ENCODE measurements at regions not wholly inside any gene's neighbourhood (a gene's known extent, or its start where the extent isn't known, plus 50 kb on each side); places are given as distances from the start of the nearest gene placed in this dataset.

DNA sequence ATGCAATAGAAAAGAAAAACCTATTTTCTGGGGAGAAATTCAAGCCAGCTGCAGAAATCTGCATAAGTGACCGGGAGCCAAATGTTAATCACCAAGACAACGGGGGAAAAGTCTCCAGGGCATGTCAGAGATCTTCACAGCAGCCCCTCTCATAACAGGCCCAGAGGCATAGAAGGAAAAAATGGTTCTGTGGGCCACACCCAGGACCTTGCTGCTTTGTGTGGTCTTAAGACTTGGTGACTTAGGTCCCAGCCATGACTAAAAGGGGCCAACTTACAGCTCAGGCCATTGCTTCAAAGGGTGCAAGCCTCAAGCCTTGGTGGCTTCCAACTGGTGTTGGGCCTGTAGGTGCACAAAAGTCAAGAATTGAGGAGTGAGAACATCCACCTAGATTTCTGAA lies 2847.6 kb upstream of the PCDH20 start:
- H3K9me3 Mint-ChIP-seq (ENCODE audit: low read depth), result peaks cover 22% of the 10 kb centered on the region
- no peak overlapping the region for H3K4me3 Mint-ChIP-seq (ENCODE audit: unreplicated experiment)
- no peak for DNase-seq (ENCODE audit: low spot score)
- no peaks in the 10 kb centered on the region for H3K27me3 Mint-ChIP-seq (ENCODE audit: low read depth)
- no peaks in the 10 kb centered on the region for H3K4me1 Mint-ChIP-seq (ENCODE audit: low read depth)
- H3K27ac Mint-ChIP-seq (ENCODE audit: unreplicated experiment), result no peak overlapping the region
- TF ChIP-seq, protein P1, sequence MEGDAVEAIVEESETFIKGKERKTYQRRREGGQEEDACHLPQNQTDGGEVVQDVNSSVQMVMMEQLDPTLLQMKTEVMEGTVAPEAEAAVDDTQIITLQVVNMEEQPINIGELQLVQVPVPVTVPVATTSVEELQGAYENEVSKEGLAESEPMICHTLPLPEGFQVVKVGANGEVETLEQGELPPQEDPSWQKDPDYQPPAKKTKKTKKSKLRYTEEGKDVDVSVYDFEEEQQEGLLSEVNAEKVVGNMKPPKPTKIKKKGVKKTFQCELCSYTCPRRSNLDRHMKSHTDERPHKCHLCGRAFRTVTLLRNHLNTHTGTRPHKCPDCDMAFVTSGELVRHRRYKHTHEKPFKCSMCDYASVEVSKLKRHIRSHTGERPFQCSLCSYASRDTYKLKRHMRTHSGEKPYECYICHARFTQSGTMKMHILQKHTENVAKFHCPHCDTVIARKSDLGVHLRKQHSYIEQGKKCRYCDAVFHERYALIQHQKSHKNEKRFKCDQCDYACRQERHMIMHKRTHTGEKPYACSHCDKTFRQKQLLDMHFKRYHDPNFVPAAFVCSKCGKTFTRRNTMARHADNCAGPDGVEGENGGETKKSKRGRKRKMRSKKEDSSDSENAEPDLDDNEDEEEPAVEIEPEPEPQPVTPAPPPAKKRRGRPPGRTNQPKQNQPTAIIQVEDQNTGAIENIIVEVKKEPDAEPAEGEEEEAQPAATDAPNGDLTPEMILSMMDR (IDR thresholded peaks at IDR 0.05), result no peak
- peaks cover 5% of the 10 kb centered on the region for H3K36me3 Mint-ChIP-seq (ENCODE audit: low read depth)

DNA sequence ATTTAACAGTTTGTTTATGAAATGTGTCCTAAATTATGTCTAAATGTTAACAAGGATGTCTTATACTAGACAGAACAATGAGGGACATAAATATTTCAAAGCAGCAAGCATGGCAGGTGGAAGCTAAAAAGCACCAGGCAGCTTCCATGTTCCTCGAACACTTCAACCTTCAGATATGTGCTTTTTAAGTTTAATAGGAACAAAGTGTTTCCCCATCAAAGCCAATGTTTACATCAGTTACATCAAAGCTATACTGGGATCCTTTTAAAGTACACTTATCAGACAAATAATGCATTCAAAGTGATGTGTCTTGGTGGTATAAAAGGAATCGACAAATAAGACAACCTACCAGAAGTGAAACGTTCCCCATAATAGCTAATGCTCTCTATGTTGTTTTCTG lies 2841.1 kb upstream of the PCDH20 start:
- Mint-ChIP-seq H3K27ac (ENCODE audit: unreplicated experiment) (no peak overlapping the region), H3K36me3 (ENCODE audit: low read depth) (no peaks in the 10 kb centered on the region), H3K9me3 (ENCODE audit: low read depth) (peaks cover 3% of the 10 kb centered on the region), H3K27me3 (ENCODE audit: low read depth) (no peaks in the 10 kb centered on the region), H3K4me1 (ENCODE audit: low read depth) (no peaks in the 10 kb centered on the region), H3K4me3 (ENCODE audit: unreplicated experiment) (no peak overlapping the region)
- DNase-seq (ENCODE audit: low spot score), result no peak
- TF ChIP-seq, protein P1 (IDR thresholded peaks at IDR 0.05), result no peak

DNA sequence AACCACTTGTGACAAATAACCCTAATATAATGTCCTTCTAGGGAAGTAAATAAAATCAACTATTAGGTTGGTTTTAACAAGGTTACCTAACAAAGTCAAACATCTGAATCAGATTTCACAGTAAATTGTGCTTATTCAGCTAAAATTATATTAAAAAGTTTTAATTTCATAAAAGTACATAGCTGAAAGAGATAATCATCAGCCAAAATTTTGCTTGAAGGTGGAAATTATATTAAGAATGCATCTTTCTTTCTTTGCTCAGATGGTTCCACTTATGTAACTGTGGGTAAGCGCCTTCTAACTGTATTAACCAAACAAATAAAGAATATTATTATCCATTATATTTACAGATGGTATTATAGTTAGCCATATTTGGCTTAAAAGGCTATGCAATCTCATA lies 2840.3 kb upstream of the PCDH20 start:
- Mint-ChIP-seq H3K4me1 (ENCODE audit: low read depth) (no peaks in the 10 kb centered on the region), H3K36me3 (ENCODE audit: low read depth) (no peaks in the 10 kb centered on the region), H3K4me3 (ENCODE audit: unreplicated experiment) (no peak overlapping the region), H3K27me3 (ENCODE audit: low read depth) (no peaks in the 10 kb centered on the region), H3K9me3 (ENCODE audit: low read depth) (peaks cover 10% of the 10 kb centered on the region), H3K27ac (ENCODE audit: unreplicated experiment) (no peak overlapping the region)
- no peak for DNase-seq (ENCODE audit: low spot score)
- TF ChIP-seq, protein P1 (IDR thresholded peaks at IDR 0.05), result no peak

DNA sequence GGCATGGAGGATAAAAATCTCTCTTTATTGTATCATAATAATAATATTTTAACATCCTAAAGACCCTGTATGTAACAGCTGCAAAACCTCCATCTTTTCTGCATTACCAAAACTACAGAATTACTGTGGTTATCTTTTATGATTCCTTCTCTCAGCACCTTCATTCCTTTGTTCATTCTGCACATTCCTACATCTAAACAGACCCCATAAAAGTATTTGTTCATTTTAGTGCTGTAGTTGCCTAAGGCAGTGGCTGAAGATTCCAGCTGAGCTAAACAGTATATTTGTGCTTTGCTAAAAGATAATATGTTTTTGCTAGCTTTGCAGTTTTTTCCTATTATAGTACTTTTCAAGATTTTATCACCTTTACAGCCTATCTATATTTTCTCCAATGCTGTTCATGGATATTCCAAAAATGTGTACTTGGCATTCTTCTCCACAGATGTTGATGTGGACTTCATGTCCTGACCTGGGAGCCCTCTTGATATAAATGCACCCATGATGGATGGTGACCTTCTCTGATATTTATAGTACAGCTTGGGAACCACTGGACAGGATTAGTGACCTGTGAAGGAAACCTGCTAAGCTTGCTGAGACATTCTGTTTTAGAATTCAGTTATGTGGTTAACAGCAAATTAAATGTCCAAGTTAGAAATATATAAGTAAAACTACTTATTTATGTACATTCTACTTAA lies 2832.9 kb upstream of the PCDH20 start:
- Mint-ChIP-seq H3K27me3 (ENCODE audit: low read depth) (no peaks in the 10 kb centered on the region), H3K36me3 (ENCODE audit: low read depth) (peaks cover 2% of the 10 kb centered on the region), H3K4me3 (ENCODE audit: unreplicated experiment) (no peak overlapping the region), H3K4me1 (ENCODE audit: low read depth) (peaks cover 21% of the 10 kb centered on the region), H3K27ac (ENCODE audit: unreplicated experiment) (no peak overlapping the region), H3K9me3 (ENCODE audit: low read depth) (peaks cover 18% of the 10 kb centered on the region)
- TF ChIP-seq, protein P1 (IDR thresholded peaks at IDR 0.05), result no peak
- no peak for DNase-seq (ENCODE audit: low spot score)

DNA sequence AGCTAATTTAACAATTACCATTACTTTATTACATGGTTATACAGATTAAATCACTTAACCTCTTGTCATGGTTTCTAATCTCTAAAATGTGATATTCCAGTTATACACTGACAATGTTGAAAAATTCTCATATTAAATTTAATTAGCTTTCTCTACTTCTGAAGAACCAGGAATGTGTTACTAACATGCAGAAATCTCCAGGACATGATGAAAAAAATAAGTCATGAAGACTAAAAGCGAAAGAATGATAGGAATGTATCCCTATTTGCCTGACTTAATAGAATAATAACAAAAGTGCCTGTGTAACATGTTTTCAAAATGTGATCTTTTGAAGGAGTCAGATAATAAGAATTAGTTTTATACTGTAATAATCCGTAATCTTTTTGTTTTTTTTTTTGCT lies 2823.7 kb upstream of the PCDH20 start:
- H3K9me3 Mint-ChIP-seq (ENCODE audit: low read depth), result peaks cover 4% of the 10 kb centered on the region
- H3K4me3 Mint-ChIP-seq (ENCODE audit: unreplicated experiment), result no peak overlapping the region
- H3K36me3 Mint-ChIP-seq (ENCODE audit: low read depth), result peaks cover 3% of the 10 kb centered on the region
- H3K27me3 Mint-ChIP-seq (ENCODE audit: low read depth), result no peaks in the 10 kb centered on the region
- peaks cover 31% of the 10 kb centered on the region for H3K4me1 Mint-ChIP-seq (ENCODE audit: low read depth)
- DNase-seq (ENCODE audit: low spot score), result no peak
- H3K27ac Mint-ChIP-seq (ENCODE audit: unreplicated experiment), result peak overlapping the region; percentile 41
- TF ChIP-seq, protein P1 (IDR thresholded peaks at IDR 0.05), result no peak
